ENCODE measurements at regions not wholly inside any gene's neighbourhood (a gene's known extent, or its start where the extent isn't known, plus 50 kb on each side); places are given as distances from the start of the nearest gene placed in this dataset.

DNA sequence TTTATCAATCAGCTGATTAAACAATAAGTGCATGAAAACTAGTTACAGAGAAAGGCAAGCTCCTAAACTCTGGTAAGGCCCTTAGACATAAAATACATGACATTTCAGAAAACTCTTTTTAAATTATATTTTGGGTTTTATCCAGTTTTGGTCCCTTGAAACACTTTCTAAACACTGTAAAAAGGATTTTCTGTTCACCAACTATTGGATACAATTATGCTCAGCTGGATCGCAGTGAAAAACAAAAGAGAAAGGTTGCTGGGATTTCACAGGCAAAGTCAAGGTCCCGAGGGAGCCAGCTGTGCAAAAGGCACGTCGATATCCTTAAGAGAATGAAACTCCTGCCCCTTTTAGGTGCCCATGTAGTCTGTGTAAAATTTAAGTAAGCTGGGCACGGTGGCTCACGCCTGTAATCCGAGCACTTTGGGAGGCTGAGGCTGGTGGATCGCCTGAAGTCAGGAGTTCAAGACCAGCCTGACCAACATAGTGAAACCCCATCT lies 1018.4 kb upstream of the INTU start:
- no peak for TF ChIP-seq POLR2A (IDR thresholded peaks at IDR 0.05)
- TF ChIP-seq, protein P1, sequence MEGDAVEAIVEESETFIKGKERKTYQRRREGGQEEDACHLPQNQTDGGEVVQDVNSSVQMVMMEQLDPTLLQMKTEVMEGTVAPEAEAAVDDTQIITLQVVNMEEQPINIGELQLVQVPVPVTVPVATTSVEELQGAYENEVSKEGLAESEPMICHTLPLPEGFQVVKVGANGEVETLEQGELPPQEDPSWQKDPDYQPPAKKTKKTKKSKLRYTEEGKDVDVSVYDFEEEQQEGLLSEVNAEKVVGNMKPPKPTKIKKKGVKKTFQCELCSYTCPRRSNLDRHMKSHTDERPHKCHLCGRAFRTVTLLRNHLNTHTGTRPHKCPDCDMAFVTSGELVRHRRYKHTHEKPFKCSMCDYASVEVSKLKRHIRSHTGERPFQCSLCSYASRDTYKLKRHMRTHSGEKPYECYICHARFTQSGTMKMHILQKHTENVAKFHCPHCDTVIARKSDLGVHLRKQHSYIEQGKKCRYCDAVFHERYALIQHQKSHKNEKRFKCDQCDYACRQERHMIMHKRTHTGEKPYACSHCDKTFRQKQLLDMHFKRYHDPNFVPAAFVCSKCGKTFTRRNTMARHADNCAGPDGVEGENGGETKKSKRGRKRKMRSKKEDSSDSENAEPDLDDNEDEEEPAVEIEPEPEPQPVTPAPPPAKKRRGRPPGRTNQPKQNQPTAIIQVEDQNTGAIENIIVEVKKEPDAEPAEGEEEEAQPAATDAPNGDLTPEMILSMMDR (IDR thresholded peaks at IDR 0.05): no peak
